Activated CD8-positive, alpha-beta T cell treated with anti-CD3 and anti-CD28 coated beads, Interleukin-2, amount 10 ng/mL, durations not matched to agents 7 days and 5 days (primary cell): ENCODE measurements at regions not wholly inside any gene's neighbourhood (a gene's known extent, or its start where the extent isn't known, plus 50 kb on each side); places are given as distances from the start of the nearest gene placed in this dataset.

Experiments used
- ATAC-seq: fragments of 150-1000 bp; cut with Tn5 transposase; one replicate; pipeline ENCODE4 v1.10.0; 2021; ENCODE audit warnings: moderate library complexity
- CTCF ChIA-PET: fragments of 350-600 bp; sonication (Branson Sonifier 250); formaldehyde crosslinking; loops from one replicate; lab custom pipeline; 2021; ENCODE audit warnings: antibody characterized with exemption; lab: Charles Lee
- POLR2A ChIA-PET: fragments of 350-600 bp; sonication (Branson Sonifier 250); formaldehyde crosslinking; loops from one replicate; lab custom pipeline; 2021; ENCODE audit warnings: antibody characterized with exemption; lab: Charles Lee
- DNase-seq: peaks from one replicate; pipeline ENCODE4 v3.0.0-alpha.2; 2020
- H3K27ac Mint-ChIP-seq: one replicate; pipeline ENCODE4 v1.8.0; 2021; ENCODE audit warnings: mild to moderate bottlenecking, mixed read lengths
- H3K27me3 Mint-ChIP-seq: one replicate; pipeline ENCODE4 v1.8.0; 2021; ENCODE audit warnings: low read depth, mixed read lengths
- H3K36me3 Mint-ChIP-seq: one replicate; pipeline ENCODE4 v1.8.0; 2021; ENCODE audit warnings: low read depth, mixed read lengths
- H3K4me1 Mint-ChIP-seq: one replicate; pipeline ENCODE4 v1.8.0; 2021; ENCODE audit warnings: low read depth, mixed read lengths
- H3K4me3 Mint-ChIP-seq: one replicate; pipeline ENCODE4 v1.8.0; 2021; ENCODE audit warnings: mild to moderate bottlenecking, mixed read lengths
- H3K9me3 Mint-ChIP-seq: one replicate; pipeline ENCODE4 v1.8.0; 2022; ENCODE audit warnings: mixed read lengths; ENCODE audit not compliant: insufficient read depth

DNA sequence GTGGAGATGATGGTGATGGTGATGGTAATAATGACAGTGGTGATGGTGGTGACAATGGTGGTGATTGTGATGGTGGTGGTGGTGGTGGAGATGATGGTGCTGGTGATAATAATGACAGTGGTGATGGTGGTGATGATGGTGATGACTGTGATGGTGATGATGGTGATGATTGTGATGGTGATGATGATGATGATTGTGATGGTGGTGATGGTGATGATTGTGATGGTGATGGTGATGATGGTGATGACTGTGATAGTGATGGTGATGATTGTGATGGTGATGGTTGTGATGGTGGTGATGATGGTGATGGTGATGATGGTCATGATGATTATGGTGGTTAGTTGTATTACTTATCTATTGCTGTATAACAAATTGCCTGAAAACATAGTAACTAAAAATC lies 108.9 kb upstream of the NKX1-1 start:
- H3K27me3 Mint-ChIP-seq = peaks cover 3% of the 10 kb centered on the region
- ChIA-PET POLR2A (no interaction called here), CTCF (no interaction called here)
- no peaks in the 10 kb centered on the region for H3K4me1 Mint-ChIP-seq
- H3K9me3 Mint-ChIP-seq = no peaks in the 10 kb centered on the region
- ATAC-seq (no peak), DNase-seq (no peak)
- H3K36me3 Mint-ChIP-seq = no peaks in the 10 kb centered on the region
- no peak overlapping the region for H3K27ac Mint-ChIP-seq
- no peak overlapping the region for H3K4me3 Mint-ChIP-seq

DNA sequence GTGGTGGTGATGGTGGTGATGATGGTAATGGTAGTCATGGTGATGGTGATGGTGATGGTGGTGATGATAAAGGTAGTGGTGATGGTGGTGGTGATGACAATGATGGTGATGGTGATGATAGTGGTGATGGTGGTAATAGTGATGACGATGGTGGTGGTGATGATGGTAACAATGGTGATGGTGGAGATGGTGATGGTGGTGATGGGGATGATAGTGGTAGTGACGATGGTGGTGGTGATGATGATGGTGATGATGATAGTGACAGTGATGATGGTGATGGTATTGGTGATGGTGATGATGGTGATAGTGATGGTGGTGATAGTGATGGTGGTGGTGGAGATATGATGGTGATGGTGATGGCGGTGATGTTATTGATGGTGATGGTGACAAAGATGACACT lies 108.4 kb upstream of the NKX1-1 start:
- no peak overlapping the region for H3K4me3 Mint-ChIP-seq
- ATAC-seq = no peak
- no peaks in the 10 kb centered on the region for H3K4me1 Mint-ChIP-seq
- no peak for DNase-seq
- no peaks in the 10 kb centered on the region for H3K9me3 Mint-ChIP-seq
- no peak overlapping the region for H3K27ac Mint-ChIP-seq
- peaks cover 3% of the 10 kb centered on the region for H3K27me3 Mint-ChIP-seq
- ChIA-PET CTCF (no interaction called here), POLR2A (no interaction called here)
- no peaks in the 10 kb centered on the region for H3K36me3 Mint-ChIP-seq

DNA sequence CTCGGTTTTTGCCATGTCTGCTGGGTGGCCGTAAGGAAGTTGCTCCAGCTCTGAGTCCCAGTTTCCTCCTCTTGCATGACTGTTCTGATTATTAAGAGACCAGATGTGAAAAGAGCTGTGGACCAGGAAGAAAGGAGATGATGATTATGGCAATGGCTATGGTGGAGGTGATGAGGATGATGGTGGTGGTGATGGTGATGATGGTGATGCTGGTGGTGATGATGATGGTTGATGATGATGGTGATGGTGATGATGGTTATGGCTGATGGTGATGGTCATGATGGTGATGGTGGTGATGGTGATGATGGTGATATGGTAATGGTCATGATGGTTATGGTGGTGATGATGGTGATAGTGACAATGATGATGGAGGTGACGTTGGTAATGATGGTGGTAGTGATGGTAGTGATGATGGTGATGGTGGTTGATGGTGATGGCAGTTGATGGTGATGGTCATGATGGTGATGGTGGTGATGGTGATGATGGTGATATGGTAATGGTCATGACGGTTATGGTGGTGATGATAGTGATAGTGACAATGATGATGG lies 107.8 kb upstream of the NKX1-1 start:
- CTCF ChIA-PET = no interaction called here
- H3K27me3 Mint-ChIP-seq = peaks cover 3% of the 10 kb centered on the region
- DNase-seq (no peak), ATAC-seq (no peak)
- H3K9me3 Mint-ChIP-seq = no peaks in the 10 kb centered on the region
- no peak overlapping the region for H3K4me3 Mint-ChIP-seq
- POLR2A ChIA-PET = no interaction called here
- no peaks in the 10 kb centered on the region for H3K36me3 Mint-ChIP-seq
- no peak overlapping the region for H3K27ac Mint-ChIP-seq
- H3K4me1 Mint-ChIP-seq = no peaks in the 10 kb centered on the region

DNA sequence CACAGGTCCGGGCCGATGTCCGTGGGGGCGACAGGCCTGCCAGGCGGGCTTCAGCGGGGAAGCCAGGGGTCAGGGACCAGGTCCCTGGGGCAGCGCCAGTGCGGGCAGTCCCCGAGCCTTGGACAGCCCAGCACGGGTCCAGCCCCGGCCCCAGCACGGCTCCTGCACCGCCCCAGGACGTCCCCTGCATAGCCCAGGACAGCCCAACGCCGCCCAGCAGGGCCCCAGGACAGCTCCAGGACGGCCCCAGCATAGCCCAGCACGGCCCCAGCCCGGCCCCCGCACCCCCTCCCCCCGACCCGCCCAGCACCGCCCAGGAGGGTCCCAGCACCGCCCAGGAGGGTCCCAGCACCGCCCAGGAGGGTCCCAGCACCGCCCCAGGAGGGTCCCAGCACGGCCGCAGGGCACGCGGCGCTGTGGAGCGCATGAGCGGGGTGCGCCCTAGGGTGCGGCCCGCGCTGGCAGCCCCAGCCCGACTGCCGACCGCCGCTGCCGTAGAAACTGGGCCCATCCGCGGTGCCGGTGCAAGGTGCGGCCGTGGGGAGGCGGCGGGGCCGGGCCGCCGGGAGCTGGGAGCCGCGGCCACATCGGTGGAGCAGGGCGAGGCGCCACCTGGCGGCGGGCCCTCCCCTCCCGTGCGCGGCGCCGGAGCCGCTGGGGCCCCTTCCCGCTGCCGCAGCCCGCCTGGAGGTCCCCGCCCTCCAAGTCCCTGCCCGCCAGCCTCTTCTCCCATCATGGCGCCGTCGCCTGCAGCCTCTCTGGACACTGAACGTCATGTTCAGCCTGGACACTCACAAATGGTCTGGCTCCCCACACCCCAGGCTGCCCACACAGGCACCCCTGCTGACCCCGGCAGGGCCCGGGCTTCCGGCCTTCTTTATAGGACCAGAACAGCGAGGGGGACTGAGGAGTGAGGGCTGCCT lies 106.8 kb upstream of the NKX1-1 start:
- H3K27ac Mint-ChIP-seq = no peak overlapping the region
- peak overlapping the region; percentile 30 for H3K4me3 Mint-ChIP-seq
- peak; percentile 47 for DNase-seq
- H3K4me1 Mint-ChIP-seq = no peaks in the 10 kb centered on the region
- ATAC-seq = peak; percentile 67
- no peaks in the 10 kb centered on the region for H3K36me3 Mint-ChIP-seq
- POLR2A ChIA-PET = no interaction called here
- H3K27me3 Mint-ChIP-seq = peaks cover 3% of the 10 kb centered on the region
- no peaks in the 10 kb centered on the region for H3K9me3 Mint-ChIP-seq
- CTCF ChIA-PET = interaction anchor here (0.9 kb wide), 1 partner anchor 157 kb away, joined by 4 read pairs; no protein-coding TSS in a partner anchor

DNA sequence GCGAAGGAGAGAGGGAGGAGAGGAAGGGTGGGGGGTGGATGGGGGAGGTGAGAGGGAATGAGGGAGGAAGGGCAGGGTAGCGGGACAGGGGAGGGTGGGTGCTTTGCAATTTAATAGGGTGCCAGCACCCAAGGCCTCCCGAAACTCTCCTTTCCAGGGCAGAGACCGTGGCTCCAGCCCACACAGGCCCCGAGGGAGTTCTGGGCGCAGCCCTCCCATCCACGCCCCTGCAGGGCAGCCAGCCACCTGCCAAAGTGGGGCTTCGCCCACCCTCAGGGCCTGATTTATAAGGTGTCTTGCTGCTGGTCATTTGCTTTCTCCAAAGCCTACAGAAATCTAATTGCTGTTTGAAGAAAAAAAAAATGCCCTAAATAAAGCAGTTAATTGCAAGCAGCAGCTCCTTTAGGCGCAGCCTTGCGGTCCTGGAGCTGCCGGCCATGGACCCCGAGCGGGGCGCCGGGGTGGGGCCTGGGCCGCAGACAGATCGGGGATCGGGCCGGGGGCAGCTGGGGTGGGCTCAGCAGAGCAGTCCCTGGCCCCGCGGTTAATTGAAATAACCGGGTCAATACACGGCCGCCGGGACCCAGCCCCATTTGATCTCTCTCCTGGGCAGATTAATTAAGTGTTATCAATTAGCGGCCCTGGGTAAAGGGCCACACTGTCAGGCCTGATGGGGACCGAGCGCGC lies 106.0 kb upstream of the NKX1-1 start:
- H3K4me1 Mint-ChIP-seq = no peaks in the 10 kb centered on the region
- H3K36me3 Mint-ChIP-seq = no peaks in the 10 kb centered on the region
- H3K27ac Mint-ChIP-seq = no peak overlapping the region
- H3K9me3 Mint-ChIP-seq = no peaks in the 10 kb centered on the region
- POLR2A ChIA-PET = no interaction called here
- peaks cover 3% of the 10 kb centered on the region for H3K27me3 Mint-ChIP-seq
- H3K4me3 Mint-ChIP-seq = peak overlapping the region; percentile 2
- ATAC-seq = no peak
- DNase-seq = no peak
- CTCF ChIA-PET = no interaction called here

DNA sequence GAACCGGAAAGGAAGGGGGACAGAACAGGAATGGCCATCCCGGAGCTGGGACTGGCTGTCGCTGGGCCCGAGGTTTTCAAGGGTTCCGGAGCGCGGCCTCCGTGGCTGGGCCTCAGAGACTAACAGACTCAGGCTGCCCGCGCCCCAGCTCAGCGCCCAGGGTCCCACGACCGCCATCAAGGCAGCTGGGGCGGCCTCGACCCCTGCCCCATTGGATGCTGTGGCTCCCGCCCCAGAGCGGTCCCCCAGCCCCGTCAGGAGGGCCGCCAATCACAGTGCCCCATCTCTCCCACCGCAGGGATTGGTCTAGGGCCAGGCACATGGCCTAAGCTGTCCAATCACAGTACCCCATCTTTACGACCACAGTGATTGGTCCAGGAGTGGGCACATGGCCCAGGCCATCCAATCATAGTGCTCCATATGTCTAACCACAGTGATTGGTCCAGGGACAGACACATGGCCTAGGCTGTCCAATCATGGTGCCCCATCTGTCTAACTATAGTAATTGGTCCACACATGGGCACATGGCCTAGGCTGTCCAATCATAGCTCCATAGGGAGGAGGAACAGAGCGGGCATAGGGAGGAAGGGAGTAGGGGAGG lies 105.3 kb upstream of the NKX1-1 start:
- ATAC-seq = peak; percentile 88
- Mint-ChIP-seq H3K4me3 (peak overlapping the region; percentile 12), H3K36me3 (no peaks in the 10 kb centered on the region), H3K27me3 (peaks cover 3% of the 10 kb centered on the region), H3K9me3 (no peaks in the 10 kb centered on the region), H3K4me1 (no peaks in the 10 kb centered on the region), H3K27ac (no peak overlapping the region)
- POLR2A ChIA-PET = no interaction called here
- peak; percentile 63 for DNase-seq
- CTCF ChIA-PET = no interaction called here

DNA sequence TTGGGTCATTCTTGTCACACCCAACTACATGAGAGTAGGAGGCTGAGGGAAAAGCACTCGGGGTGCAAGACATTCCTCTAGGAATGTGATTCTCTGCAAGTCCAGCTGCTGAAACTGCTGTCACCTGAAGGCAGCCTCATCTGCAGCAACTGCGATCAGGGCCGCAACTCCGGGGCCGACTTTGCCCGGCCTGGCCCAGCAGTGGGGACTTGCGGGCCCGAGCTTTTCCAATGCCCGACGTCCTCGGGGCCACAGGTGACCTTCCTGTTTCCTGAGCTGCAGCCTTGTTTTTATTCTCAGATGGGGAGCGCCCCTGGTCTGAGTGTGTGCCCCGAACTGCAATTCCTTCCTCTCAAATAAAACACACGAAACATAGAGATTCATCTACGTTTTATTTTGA lies 104.7 kb upstream of the NKX1-1 start:
- ChIA-PET CTCF (no interaction called here), POLR2A (no interaction called here)
- H3K27ac Mint-ChIP-seq = no peak overlapping the region
- H3K27me3 Mint-ChIP-seq = peaks cover 3% of the 10 kb centered on the region
- H3K4me3 Mint-ChIP-seq = no peak overlapping the region
- H3K9me3 Mint-ChIP-seq = no peaks in the 10 kb centered on the region
- no peaks in the 10 kb centered on the region for H3K4me1 Mint-ChIP-seq
- DNase-seq (no peak), ATAC-seq (no peak)
- no peaks in the 10 kb centered on the region for H3K36me3 Mint-ChIP-seq

DNA sequence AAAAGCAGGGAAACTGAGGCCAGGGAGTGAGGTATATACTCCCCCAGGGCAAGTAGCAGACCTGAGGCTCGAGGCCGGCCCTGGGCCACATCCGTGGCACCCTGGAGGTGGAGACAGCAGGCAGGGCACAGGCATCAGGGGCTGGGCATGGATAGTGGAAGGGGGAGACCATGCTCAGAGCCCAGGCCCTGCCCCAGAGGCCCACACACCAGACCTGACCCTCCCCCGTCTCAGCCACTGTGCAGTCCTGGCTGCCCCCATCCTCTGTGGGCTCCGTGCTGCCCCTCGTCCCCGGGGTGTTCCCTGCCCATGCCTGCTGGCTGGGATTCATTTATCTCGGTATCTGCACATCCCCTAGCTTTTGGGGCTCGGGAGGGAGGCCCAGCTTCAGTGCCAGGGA lies 103.1 kb upstream of the NKX1-1 start:
- ChIA-PET CTCF (no interaction called here), POLR2A (no interaction called here)
- Mint-ChIP-seq H3K27ac (no peak overlapping the region), H3K4me1 (no peaks in the 10 kb centered on the region), H3K4me3 (no peak overlapping the region), H3K27me3 (peaks cover 3% of the 10 kb centered on the region), H3K36me3 (no peaks in the 10 kb centered on the region), H3K9me3 (no peaks in the 10 kb centered on the region)
- no peak for DNase-seq
- ATAC-seq = no peak

DNA sequence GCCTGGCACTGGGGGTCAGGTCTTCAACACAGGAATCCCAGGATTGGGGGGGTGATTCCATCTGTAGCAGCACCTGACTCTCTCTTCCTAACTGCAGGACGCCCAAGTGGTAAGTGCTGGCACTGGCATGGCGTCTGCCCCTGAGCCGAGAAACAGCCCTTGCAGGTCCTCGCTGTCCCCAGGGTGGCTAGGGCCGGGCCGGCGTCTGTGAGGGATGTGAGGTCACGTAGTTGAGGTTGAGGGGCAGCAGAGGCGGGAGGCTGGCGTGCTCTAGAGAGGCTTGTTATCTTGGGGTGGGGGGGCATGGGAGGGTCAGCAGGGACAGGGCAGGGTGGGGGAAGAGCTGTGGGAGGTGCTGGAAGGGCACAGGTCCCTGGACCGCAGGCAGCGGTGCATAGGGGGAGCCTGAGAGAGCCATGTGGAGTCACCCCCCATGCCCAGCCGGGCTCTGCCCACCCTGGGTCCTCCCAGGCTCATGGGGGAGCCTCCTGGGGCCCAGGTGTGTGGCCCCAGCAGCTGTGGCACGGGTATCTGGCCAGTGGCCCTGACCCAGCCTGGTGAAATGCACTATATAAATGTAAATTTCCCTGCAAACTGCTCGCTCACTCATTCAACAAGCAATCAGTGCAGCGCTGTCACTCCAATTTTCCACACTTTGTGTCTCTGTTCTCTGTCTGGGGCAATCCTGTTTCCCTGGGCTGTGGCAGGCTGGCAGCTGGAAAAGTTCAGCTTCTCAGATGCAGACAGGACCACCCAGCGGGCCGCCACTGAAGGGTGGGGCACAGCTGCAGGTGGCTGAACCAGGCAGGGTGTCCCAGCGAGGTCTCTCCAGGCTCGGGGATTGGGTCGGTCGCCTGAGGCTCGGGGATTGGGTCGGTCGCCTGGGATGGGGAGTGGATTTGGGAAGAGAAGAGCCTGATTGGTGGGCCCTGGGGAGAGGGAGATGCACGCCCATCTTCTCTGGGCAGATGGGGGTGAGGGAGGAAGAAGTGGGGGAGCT lies 102.2 kb upstream of the NKX1-1 start:
- no peak for DNase-seq
- no peak for ATAC-seq
- Mint-ChIP-seq H3K27ac (no peak overlapping the region), H3K27me3 (peaks cover 3% of the 10 kb centered on the region), H3K36me3 (no peaks in the 10 kb centered on the region), H3K4me3 (no peak overlapping the region), H3K9me3 (no peaks in the 10 kb centered on the region), H3K4me1 (no peaks in the 10 kb centered on the region)
- ChIA-PET CTCF (no interaction called here), POLR2A (no interaction called here)

DNA sequence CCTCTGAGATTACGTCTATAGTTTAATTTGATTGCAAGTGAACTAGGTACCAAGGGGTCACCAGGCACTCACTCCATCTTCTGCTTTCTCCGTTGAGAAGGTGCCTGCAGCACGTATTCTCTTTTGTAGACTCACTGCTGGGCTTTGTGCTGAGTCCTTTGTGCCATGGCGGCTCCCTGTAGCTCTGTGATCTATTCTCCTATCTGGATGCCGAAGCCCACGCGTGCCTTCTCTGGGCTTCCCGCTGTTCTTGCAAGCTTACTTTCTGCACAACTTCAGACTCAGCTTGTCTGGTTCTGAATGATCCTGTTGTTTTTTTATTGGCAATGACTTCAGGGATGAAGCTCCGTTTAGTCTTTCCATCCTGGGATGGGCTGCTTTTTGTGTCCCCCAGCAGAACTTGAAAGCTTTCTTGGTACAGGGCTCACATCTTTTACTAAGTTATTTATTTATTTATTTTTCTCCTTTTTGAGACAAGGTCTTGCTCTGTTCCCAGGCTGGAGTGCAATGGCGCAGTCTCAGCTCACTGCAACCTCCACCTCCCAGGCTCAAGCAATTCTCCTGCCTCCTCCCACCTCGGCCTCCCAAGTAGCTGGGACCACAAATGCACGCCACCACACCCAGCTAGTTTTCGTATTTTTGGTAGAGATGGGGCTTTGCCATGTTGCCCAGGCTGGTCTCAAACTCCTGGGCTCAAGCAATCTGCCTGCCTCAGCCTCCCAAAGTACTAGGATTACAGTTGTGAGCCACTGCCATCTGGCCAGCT lies 100.9 kb upstream of the NKX1-1 start:
- CTCF ChIA-PET = interaction anchor here (1.5 kb wide), 1 partner anchor 151 kb away, joined by 3 read pairs; no protein-coding TSS in a partner anchor
- no peak for ATAC-seq

More for the DNA sequence above, 100.9 kb upstream of the NKX1-1 start:
- peaks cover 3% of the 10 kb centered on the region for H3K27me3 Mint-ChIP-seq
- no peaks in the 10 kb centered on the region for H3K4me1 Mint-ChIP-seq
- POLR2A ChIA-PET = no interaction called here
- H3K4me3 Mint-ChIP-seq = no peak overlapping the region
- H3K36me3 Mint-ChIP-seq = no peaks in the 10 kb centered on the region
- no peaks in the 10 kb centered on the region for H3K9me3 Mint-ChIP-seq
- no peak for DNase-seq
- H3K27ac Mint-ChIP-seq = no peak overlapping the region
